SK-N-SH (cell line): ENCODE measurements at regions not wholly inside any gene's neighbourhood (a gene's known extent, or its start where the extent isn't known, plus 50 kb on each side); places are given as distances from the start of the nearest gene placed in this dataset.

Experiments
- CTCF ChIA-PET: fragments of 300-600, 350-600 bp; formaldehyde crosslinking; extraction: SDS; loops from one replicate; lab custom pipeline; 2021; lab: Yijun Ruan, JAX
- POLR2A ChIA-PET: fragments of 350-600 bp; sonication (Branson Sonifier 250); formaldehyde crosslinking; extraction: SDS; loops from one replicate; lab custom pipeline; 2020; ENCODE audit warnings: antibody characterized with exemption, inconsistent platforms; lab: Yijun Ruan, JAX
- DNase-seq: peaks from one replicate; pipeline ENCODE4 v3.0.0; 2012
- H2AFZ ChIP-seq: fragments of 200-600 bp; sonication (generic); 2 replicates; pipeline ENCODE4 v1.8.1; 2016; ENCODE audit warnings: antibody characterized with exemption, mild to moderate bottlenecking, low read depth
- H3F3A ChIP-seq: fragments of 200-600 bp; sonication (generic); replicated peaks from 2 replicates; pipeline ENCODE3; 2016; ENCODE audit warnings: antibody characterized with exemption, mild to moderate bottlenecking; ENCODE audit not compliant: insufficient read depth
- H3K27ac ChIP-seq, 2 experiments: fragments of 200-500 bp in 1 of 2; fragments of 200-600 bp in 1 of 2; sonication (Bioruptor generic) in 1 of 2; sonication (generic), shearing (Covaris generic) in 1 of 2; 2 replicates each; pipeline versions ENCODE4 v1.5.1 to v1.6.1; 2014 to 2016; ENCODE audit warnings: low read depth in 2 of 2, inconsistent platforms in 1 of 2, low read length in 1 of 2, mild to moderate bottlenecking in 1 of 2, mixed read lengths in 1 of 2
- H3K27me3 ChIP-seq: fragments of 200-600 bp; sonication (generic), shearing (Covaris generic); 2 replicates; pipeline ENCODE4 v1.6.1; 2016; ENCODE audit warnings: mixed run types; ENCODE audit not compliant: insufficient read depth
- H3K36me3 ChIP-seq, 2 experiments: fragments of 200-500 bp in 1 of 2; fragments of 200-600 bp in 1 of 2; sonication (Bioruptor generic) in 1 of 2; sonication (generic) in 1 of 2; replicated peaks in 1 of 2; 2 replicates each; pipeline versions ENCODE3 to v1.5.1; 2014 to 2016; ENCODE audit warnings: low read length in 1 of 2, mild to moderate bottlenecking in 1 of 2; ENCODE audit not compliant: insufficient read depth in 2 of 2, control insufficient read depth in 1 of 2
- H3K4me1 ChIP-seq, 2 experiments: fragments of 200-500 bp in 1 of 2; fragments of 200-600 bp in 1 of 2; sonication (Bioruptor generic) in 1 of 2; sonication (generic), shearing (Covaris generic) in 1 of 2; 2 replicates each; pipeline versions ENCODE4 v1.5.1 to v1.6.1; 2014 to 2016; ENCODE audit warnings: low read depth in 1 of 2, low read length in 1 of 2, mixed run types in 1 of 2; ENCODE audit not compliant: insufficient read depth in 2 of 2, control insufficient read depth in 1 of 2
- H3K4me2 ChIP-seq: fragments of 200-600 bp; sonication (generic), shearing (Covaris generic); 2 replicates; pipeline ENCODE4 v1.6.1; 2017; ENCODE audit warnings: mixed run types
- H3K4me3 ChIP-seq, 2 experiments: fragments of 200-500 bp in 1 of 2; fragments of 200-600 bp in 1 of 2; sonication (Bioruptor generic) in 1 of 2; sonication (generic), shearing (Covaris generic) in 1 of 2; 2 replicates each; pipeline versions ENCODE4 v1.5.1 to v1.8.1; 2014 to 2016; ENCODE audit warnings: low read depth in 2 of 2, inconsistent platforms in 1 of 2, low read length in 1 of 2, mild to moderate bottlenecking in 1 of 2, mixed read lengths in 1 of 2, moderate library complexity in 1 of 2
- H3K79me2 ChIP-seq: fragments of 200-600 bp; sonication (generic); 2 replicates; pipeline ENCODE4 v1.8.1; 2017; ENCODE audit warnings: mild to moderate bottlenecking; ENCODE audit not compliant: insufficient read depth
- H3K9ac ChIP-seq: fragments of 200-600 bp; sonication (generic); 2 replicates; pipeline ENCODE4 v1.6.1; 2017; ENCODE audit warnings: mixed run types
- H3K9me2 ChIP-seq: fragments of 200-600 bp; sonication (generic); 2 replicates; pipeline ENCODE4 v1.6.1; 2017; ENCODE audit warnings: mixed run types
- H3K9me3 ChIP-seq: fragments of 200-600 bp; sonication (generic); 2 replicates; pipeline ENCODE4 v1.6.1; 2017; ENCODE audit warnings: mixed run types, mild to moderate bottlenecking, moderate library complexity
- H4K20me1 ChIP-seq: fragments of 200-600 bp; sonication (generic); 2 replicates; pipeline ENCODE4 v1.6.1; 2017; ENCODE audit warnings: mild to moderate bottlenecking, mixed run types; ENCODE audit not compliant: insufficient read depth
- EP300 ChIP-seq, 2 experiments: IDR thresholded peaks; 2 replicates each; pipeline versions ENCODE4 v1.4.0 to v1.6.1; 2012; ENCODE audit warnings: borderline replicate concordance in 1 of 2, low read depth in 1 of 2, low read length in 1 of 2
- EZH2phosphoT487 ChIP-seq: fragments of 200-600 bp; sonication (generic); IDR thresholded peaks from 2 replicates; pipeline ENCODE4 v1.6.1; 2017; ENCODE audit warnings: low read depth, mixed run types, mild to moderate bottlenecking, antibody characterized with exemption, moderate library complexity, borderline replicate concordance
- IRF3 ChIP-seq: fragments of 150-350 bp; IDR thresholded peaks from 2 replicates; pipeline ENCODE4 v1.6.1; 2016; ENCODE audit warnings: mild to moderate bottlenecking, low read depth, low read length
- JUND ChIP-seq: IDR thresholded peaks from 2 replicates; pipeline ENCODE4 v1.4.0; 2012
- NFIC ChIP-seq: IDR thresholded peaks from 2 replicates; pipeline ENCODE4 v1.4.0; 2012; ENCODE audit warnings: borderline replicate concordance
- POLR2AphosphoS5 ChIP-seq: IDR thresholded peaks from 2 replicates; pipeline ENCODE4 v1.6.1; 2012; ENCODE audit warnings: low read depth, low read length
- RCOR1 ChIP-seq: fragments of 150-350 bp; IDR thresholded peaks from 2 replicates; pipeline ENCODE4 v1.6.1; 2017; ENCODE audit warnings: antibody characterized with exemption, low read length
- REST ChIP-seq: IDR thresholded peaks from 2 replicates; pipeline ENCODE4 v1.6.1; 2012; ENCODE audit warnings: mild to moderate bottlenecking, low read depth, low read length, moderate library complexity
- USF2 ChIP-seq: fragments of 150-350 bp; IDR thresholded peaks from 2 replicates; pipeline ENCODE4 v1.6.1; 2017; ENCODE audit warnings: antibody characterized with exemption, low read length, low read depth, borderline replicate concordance
- WGBS: methylation state at CpG from one replicate; pipeline ENCODE4 v1.1.6; 2017; ENCODE audit warnings: low lambda C conversion rate; 5-methylcytosine and 5-hydroxymethylcytosine counted together

- Histone ChIP-seq H3K9me2 (no peaks in the 10 kb centered on the region), H2AFZ (no peak overlapping the region), H3K4me3 (no peak overlapping the region), H3K27me3 (no peaks in the 10 kb centered on the region), H4K20me1 (no peaks in the 10 kb centered on the region), H3K9me3 (no peaks in the 10 kb centered on the region), H3K4me2 (no peak overlapping the region), H3K9ac (no peak overlapping the region), H3K79me2 (no peaks in the 10 kb centered on the region), H3F3A (peaks cover 4% of the 10 kb centered on the region), H3K4me1 (peaks cover 0 to 9% of the 10 kb centered on the region in 2 experiments; a peak in 1 of 4 replicates), H3K36me3 (no peaks in the 10 kb centered on the region), H3K27ac (no peak overlapping the region)
- POLR2A ChIA-PET: no interaction called here
- WGBS: 10% methylated on average over 1 of the region's 1 CpG
- no peak for TF ChIP-seq EP300 (IDR thresholded peaks at IDR 0.05; ENCODE audit: borderline replicate concordance in 1 of 2, low read depth in 1 of 2, low read length in 1 of 2)
- TF ChIP-seq JUND: no peak
- no peak for TF ChIP-seq RCOR1
- DNase-seq: no peak
- CTCF ChIA-PET: no interaction called here
Observed at GRCh38 chr7:46006723-46007122, 85.7 kb upstream of the IGFBP3 start.

- Histone ChIP-seq H3K4me1 (peaks cover 0 to 9% of the 10 kb centered on the region in 2 experiments; a peak in 1 of 4 replicates), H3K27ac (no peak overlapping the region), H3K79me2 (no peaks in the 10 kb centered on the region), H3K36me3 (no peaks in the 10 kb centered on the region), H3K9ac (no peak overlapping the region)
- TF ChIP-seq NFIC (no peak), EZH2phosphoT487 (no peak), REST (no peak), POLR2AphosphoS5 (no peak), USF2 (no peak), IRF3 (no peak)
- TF ChIP-seq, all 33 proteins: peak for 0
- Histone ChIP-seq H3K27me3 (no peaks in the 10 kb centered on the region), H3K9me2 (no peaks in the 10 kb centered on the region), H3K9me3 (no peaks in the 10 kb centered on the region), H4K20me1 (no peaks in the 10 kb centered on the region), H3K4me2 (no peak overlapping the region), H3K4me3 (no peak overlapping the region), H3F3A (peaks cover 4% of the 10 kb centered on the region), H2AFZ (no peak overlapping the region)
- ChIA-PET POLR2A (no interaction called here), CTCF (interaction anchor here (1.0 kb wide), 1 partner anchor 15 kb away, joined by 3 read pairs; no protein-coding TSS in a partner anchor)
- 75% methylated on average over 4 of the region's 4 CpGs for WGBS
- no peak for DNase-seq
Observed at GRCh38 chr7:46006212-46006611, 85.1 kb upstream of the IGFBP3 start.
